ENCODE measurements at regions not wholly inside any gene's neighbourhood (a gene's known extent, or its start where the extent isn't known, plus 50 kb on each side); places are given as distances from the start of the nearest gene placed in this dataset.

DNA sequence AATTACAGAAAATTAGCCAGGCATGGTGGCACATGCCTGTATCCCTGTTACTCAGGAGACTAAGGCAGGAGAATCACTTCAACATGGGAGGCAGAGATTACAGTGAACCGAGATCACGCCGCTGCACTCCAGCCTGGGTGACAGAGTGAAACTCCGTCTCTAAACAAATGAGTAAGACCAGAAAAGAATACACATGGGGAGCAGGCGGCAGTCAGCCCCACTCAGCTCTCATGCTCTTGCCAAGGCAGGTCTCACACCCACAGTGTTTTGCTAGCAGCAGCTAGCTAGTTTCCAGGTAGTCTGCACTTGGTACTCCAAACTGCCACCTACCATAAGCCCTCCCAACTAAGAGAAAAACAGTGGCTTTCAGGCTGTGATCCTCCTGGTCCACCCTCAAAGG is 722.3 kb upstream of the CTNND2 start:
- no peak overlapping the region for H3K4me3 Mint-ChIP-seq
- TF ChIP-seq, protein P1, sequence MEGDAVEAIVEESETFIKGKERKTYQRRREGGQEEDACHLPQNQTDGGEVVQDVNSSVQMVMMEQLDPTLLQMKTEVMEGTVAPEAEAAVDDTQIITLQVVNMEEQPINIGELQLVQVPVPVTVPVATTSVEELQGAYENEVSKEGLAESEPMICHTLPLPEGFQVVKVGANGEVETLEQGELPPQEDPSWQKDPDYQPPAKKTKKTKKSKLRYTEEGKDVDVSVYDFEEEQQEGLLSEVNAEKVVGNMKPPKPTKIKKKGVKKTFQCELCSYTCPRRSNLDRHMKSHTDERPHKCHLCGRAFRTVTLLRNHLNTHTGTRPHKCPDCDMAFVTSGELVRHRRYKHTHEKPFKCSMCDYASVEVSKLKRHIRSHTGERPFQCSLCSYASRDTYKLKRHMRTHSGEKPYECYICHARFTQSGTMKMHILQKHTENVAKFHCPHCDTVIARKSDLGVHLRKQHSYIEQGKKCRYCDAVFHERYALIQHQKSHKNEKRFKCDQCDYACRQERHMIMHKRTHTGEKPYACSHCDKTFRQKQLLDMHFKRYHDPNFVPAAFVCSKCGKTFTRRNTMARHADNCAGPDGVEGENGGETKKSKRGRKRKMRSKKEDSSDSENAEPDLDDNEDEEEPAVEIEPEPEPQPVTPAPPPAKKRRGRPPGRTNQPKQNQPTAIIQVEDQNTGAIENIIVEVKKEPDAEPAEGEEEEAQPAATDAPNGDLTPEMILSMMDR (IDR thresholded peaks at IDR 0.05), result no peak
- no peak for DNase-seq
- H3K4me1 Mint-ChIP-seq (ENCODE audit: low read depth), result no peaks in the 10 kb centered on the region
- no peak overlapping the region for H3K27ac Mint-ChIP-seq
- no peaks in the 10 kb centered on the region for H3K36me3 Mint-ChIP-seq (ENCODE audit: low read depth)
- H3K27me3 Mint-ChIP-seq (ENCODE audit: insufficient read depth), result no peaks in the 10 kb centered on the region; the same call in 1 of the 2 replicates
- H3K9me3 Mint-ChIP-seq, result peaks cover 21% of the 10 kb centered on the region

DNA sequence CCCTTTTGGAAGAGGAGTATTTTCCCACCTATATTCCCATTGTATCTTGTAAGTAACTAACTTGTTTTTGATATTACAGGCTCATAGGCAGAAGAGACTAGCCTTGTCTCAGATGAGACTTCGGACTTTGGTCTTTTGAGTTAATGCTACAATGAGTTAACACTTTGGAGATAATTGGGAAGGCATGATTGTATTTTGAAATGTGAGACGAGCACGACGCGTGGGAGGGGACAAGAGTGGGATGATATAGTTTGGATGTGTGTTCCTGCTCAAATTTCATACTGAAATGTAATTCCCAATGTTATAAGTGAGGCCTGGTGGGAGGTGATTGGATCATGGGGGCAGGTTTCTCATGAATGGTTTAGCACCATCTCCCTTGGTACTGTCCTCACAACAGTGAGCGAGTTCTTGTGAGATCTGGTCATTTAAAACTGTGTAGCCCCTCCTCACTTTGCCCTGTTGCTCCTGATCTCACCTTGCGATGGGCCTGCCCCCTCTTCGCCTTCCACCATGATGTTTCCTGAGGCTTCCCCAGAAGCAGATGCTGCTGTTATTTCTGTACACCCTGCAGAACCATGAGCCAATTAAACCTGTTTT is 721.5 kb upstream of the CTNND2 start:
- TF ChIP-seq, protein P1 (IDR thresholded peaks at IDR 0.05), result no peak
- DNase-seq, result no peak
- no peaks in the 10 kb centered on the region for H3K4me1 Mint-ChIP-seq (ENCODE audit: low read depth)
- no peak overlapping the region for H3K4me3 Mint-ChIP-seq
- no peaks in the 10 kb centered on the region for H3K36me3 Mint-ChIP-seq (ENCODE audit: low read depth)
- H3K9me3 Mint-ChIP-seq, result peaks cover 26% of the 10 kb centered on the region
- H3K27ac Mint-ChIP-seq, result no peak overlapping the region
- H3K27me3 Mint-ChIP-seq (ENCODE audit: insufficient read depth), result no peaks in the 10 kb centered on the region; the same call in 1 of the 2 replicates

DNA sequence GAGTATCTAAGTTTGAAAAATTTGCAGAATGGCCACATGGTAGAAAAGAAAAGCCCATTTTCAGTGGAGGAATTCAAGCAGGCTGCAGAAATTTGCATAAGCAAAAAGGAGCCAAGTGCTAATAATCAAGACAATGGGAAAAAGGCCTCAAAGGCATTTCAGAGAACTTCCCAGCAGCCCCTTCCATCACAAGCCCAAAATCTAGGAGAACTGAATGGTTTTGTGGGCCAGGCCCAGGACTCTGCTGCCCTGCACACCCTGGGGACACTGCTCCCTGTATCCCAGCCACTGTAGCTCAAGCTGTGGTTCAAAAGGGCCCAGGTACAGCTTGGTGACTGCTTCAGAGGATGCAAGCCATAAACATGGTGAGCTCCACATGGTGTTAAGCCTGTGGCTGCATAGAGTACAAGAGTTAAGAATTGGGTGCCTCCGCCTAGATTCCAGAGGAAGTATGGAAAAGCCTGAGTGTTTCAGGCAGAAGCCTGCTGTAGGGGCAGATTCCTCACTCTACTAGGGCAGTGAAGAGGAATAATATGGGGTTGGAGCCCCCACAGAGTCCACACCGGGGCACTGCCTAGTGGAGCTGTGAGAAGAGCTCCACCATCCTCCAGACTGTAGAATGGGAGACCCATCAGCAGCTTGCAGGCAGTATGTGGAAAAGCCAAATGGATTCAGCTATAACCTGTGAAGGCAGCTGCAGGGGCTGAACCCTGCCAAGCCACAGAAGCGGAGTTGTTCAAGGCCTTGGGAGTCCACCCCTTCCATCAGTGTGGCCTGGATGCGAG is 720.7 kb upstream of the CTNND2 start:
- Mint-ChIP-seq H3K4me1 (ENCODE audit: low read depth) (no peaks in the 10 kb centered on the region), H3K36me3 (ENCODE audit: low read depth) (no peaks in the 10 kb centered on the region), H3K9me3 (peaks cover 30% of the 10 kb centered on the region), H3K4me3 (no peak overlapping the region), H3K27ac (no peak overlapping the region), H3K27me3 (ENCODE audit: insufficient read depth) (no peaks in the 10 kb centered on the region; the same call in 1 of the 2 replicates)
- TF ChIP-seq, protein P1 (IDR thresholded peaks at IDR 0.05), result no peak
- DNase-seq, result no peak

DNA sequence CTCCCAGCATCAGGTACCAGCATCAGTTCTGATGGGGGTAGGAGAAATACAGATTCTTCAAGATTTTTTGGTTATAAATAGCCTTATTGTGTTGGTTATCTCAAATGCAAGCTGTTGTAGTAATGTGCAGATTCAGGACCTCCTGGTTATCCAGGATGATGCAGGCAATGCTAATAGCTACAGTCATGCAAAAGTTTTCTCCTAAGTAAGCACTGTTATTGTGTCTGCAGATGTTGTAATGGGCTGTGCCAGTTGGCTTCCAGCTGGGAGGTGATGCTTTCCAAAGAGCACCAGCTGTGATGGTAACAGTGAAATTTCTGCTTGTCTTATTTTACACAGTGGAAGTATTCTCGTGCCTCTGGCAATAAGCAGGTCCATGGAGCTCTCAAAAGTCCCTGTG is 719.2 kb upstream of the CTNND2 start:
- TF ChIP-seq, protein P1 (IDR thresholded peaks at IDR 0.05), result no peak
- no peaks in the 10 kb centered on the region; the same call in 1 of the 2 replicates for H3K27me3 Mint-ChIP-seq (ENCODE audit: insufficient read depth)
- H3K4me3 Mint-ChIP-seq, result no peak overlapping the region
- H3K4me1 Mint-ChIP-seq (ENCODE audit: low read depth), result no peaks in the 10 kb centered on the region
- peaks cover 44% of the 10 kb centered on the region for H3K9me3 Mint-ChIP-seq
- DNase-seq, result no peak
- H3K27ac Mint-ChIP-seq, result no peak overlapping the region
- no peaks in the 10 kb centered on the region for H3K36me3 Mint-ChIP-seq (ENCODE audit: low read depth)

DNA sequence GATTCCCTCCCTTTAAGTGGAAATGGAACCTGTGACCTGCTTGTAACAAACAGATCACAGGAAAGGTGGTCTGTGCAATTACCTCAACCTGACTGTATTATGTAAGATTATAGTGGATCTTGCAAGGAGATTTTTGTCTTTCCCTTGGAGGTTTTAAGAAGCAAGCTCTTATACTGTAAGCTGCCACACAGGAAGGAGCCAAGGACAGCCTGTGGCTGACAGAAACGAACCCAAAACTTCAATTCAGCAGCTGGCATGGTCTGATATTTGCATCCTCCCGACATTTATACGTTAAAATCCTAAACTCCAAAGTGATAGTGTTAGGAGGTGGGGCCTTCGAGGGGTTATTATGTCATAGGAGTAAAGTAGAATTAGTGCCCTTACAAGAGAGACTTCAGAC is 711.8 kb upstream of the CTNND2 start:
- DNase-seq, result no peak
- no peaks in the 10 kb centered on the region for H3K4me1 Mint-ChIP-seq (ENCODE audit: low read depth)
- H3K4me3 Mint-ChIP-seq, result no peak overlapping the region
- TF ChIP-seq, protein P1 (IDR thresholded peaks at IDR 0.05), result no peak
- H3K27ac Mint-ChIP-seq, result no peak overlapping the region
- H3K36me3 Mint-ChIP-seq (ENCODE audit: low read depth), result no peaks in the 10 kb centered on the region
- no peaks in the 10 kb centered on the region for H3K27me3 Mint-ChIP-seq (ENCODE audit: insufficient read depth)
- H3K9me3 Mint-ChIP-seq, result peaks cover 69% of the 10 kb centered on the region
